SU-DHL-6 (cell line): ENCODE measurements at regions not wholly inside any gene's neighbourhood (a gene's known extent, or its start where the extent isn't known, plus 50 kb on each side); places are given as distances from the start of the nearest gene placed in this dataset.

Source experiments
- EZH2phosphoT487 ChIP-seq: fragments of 200-600 bp; sonication (generic), shearing (Covaris generic); conservative IDR thresholded peaks from 2 replicates; pipeline ENCODE4 v1.6.1; 2018; ENCODE audit warnings: mild to moderate bottlenecking, antibody characterized with exemption, low read length, moderate library complexity, mixed read lengths
- TF ChIP-seq, protein P1 (sequence below): fragments of 200-600 bp; sonication (generic); IDR thresholded peaks from one replicate; pipeline ENCODE4 v1.5.1; 2017; ENCODE audit warnings: antibody characterized with exemption, mild to moderate bottlenecking, low read length, moderate library complexity; ENCODE audit not compliant: insufficient read depth, poor library complexity, severe bottlenecking

- TF ChIP-seq, protein P1, sequence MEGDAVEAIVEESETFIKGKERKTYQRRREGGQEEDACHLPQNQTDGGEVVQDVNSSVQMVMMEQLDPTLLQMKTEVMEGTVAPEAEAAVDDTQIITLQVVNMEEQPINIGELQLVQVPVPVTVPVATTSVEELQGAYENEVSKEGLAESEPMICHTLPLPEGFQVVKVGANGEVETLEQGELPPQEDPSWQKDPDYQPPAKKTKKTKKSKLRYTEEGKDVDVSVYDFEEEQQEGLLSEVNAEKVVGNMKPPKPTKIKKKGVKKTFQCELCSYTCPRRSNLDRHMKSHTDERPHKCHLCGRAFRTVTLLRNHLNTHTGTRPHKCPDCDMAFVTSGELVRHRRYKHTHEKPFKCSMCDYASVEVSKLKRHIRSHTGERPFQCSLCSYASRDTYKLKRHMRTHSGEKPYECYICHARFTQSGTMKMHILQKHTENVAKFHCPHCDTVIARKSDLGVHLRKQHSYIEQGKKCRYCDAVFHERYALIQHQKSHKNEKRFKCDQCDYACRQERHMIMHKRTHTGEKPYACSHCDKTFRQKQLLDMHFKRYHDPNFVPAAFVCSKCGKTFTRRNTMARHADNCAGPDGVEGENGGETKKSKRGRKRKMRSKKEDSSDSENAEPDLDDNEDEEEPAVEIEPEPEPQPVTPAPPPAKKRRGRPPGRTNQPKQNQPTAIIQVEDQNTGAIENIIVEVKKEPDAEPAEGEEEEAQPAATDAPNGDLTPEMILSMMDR, result no peak
- no peak for TF ChIP-seq EZH2phosphoT487
Observed at GRCh38 chr12:115204957-115205754, 521.2 kb upstream of the TBX3 start.
